ENCODE measurements at regions not wholly inside any gene's neighbourhood (a gene's known extent, or its start where the extent isn't known, plus 50 kb on each side); places are given as distances from the start of the nearest gene placed in this dataset.

- TF ChIP-seq, protein P1, sequence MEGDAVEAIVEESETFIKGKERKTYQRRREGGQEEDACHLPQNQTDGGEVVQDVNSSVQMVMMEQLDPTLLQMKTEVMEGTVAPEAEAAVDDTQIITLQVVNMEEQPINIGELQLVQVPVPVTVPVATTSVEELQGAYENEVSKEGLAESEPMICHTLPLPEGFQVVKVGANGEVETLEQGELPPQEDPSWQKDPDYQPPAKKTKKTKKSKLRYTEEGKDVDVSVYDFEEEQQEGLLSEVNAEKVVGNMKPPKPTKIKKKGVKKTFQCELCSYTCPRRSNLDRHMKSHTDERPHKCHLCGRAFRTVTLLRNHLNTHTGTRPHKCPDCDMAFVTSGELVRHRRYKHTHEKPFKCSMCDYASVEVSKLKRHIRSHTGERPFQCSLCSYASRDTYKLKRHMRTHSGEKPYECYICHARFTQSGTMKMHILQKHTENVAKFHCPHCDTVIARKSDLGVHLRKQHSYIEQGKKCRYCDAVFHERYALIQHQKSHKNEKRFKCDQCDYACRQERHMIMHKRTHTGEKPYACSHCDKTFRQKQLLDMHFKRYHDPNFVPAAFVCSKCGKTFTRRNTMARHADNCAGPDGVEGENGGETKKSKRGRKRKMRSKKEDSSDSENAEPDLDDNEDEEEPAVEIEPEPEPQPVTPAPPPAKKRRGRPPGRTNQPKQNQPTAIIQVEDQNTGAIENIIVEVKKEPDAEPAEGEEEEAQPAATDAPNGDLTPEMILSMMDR (IDR thresholded peaks at IDR 0.05; ENCODE audit: low read length) = no peak
- no peak for TF ChIP-seq EZH2 (optimal IDR thresholded peaks at IDR 0.05; ENCODE audit: low read depth, low read length)
- no peak for TF ChIP-seq EZH2phosphoT487 (IDR thresholded peaks at IDR 0.05; ENCODE audit: low read length)
Measured at GRCh38 chr4:63558709-63559108, 850.5 kb downstream of the TECRL start.
